IgD-negative memory B cell (primary cell): ENCODE measurements at regions not wholly inside any gene's neighbourhood (a gene's known extent, or its start where the extent isn't known, plus 50 kb on each side); places are given as distances from the start of the nearest gene placed in this dataset.
"Not testable (repeated sequence)": the region's sequence is repeated elsewhere in the genome, so short reads cannot be mapped to it uniquely, and the experiment has no call there.

ENCODE experiments used
- H3K27ac Mint-ChIP-seq, 3 donors: one replicate each; pipeline ENCODE4 v1.8.0; 2020 to 2022; ENCODE audit warnings: mild to moderate bottlenecking in 3 of 3, mixed read lengths in 3 of 3, moderate library complexity in 1 of 3
- H3K27me3 Mint-ChIP-seq: one replicate; pipeline ENCODE4 v1.8.0; 2021; ENCODE audit warnings: mixed read lengths
- H3K36me3 Mint-ChIP-seq: one replicate; pipeline ENCODE4 v1.8.0; 2020; ENCODE audit warnings: mild to moderate bottlenecking, mixed read lengths
- H3K4me1 Mint-ChIP-seq, 3 donors: one replicate each; pipeline ENCODE4 v1.8.0; 2020 to 2022; ENCODE audit warnings: mixed read lengths in 3 of 3, mild to moderate bottlenecking in 1 of 3
- H3K4me3 Mint-ChIP-seq, 4 donors: one replicate each; pipeline ENCODE4 v1.8.0; 2020 to 2022; ENCODE audit warnings: mild to moderate bottlenecking in 4 of 4, mixed read lengths in 4 of 4, moderate library complexity in 3 of 4
- H3K9me3 Mint-ChIP-seq, 3 donors: one replicate each; pipeline ENCODE4 v1.8.0; 2020 to 2021; ENCODE audit warnings: mixed read lengths in 3 of 3, mild to moderate bottlenecking in 1 of 3

DNA sequence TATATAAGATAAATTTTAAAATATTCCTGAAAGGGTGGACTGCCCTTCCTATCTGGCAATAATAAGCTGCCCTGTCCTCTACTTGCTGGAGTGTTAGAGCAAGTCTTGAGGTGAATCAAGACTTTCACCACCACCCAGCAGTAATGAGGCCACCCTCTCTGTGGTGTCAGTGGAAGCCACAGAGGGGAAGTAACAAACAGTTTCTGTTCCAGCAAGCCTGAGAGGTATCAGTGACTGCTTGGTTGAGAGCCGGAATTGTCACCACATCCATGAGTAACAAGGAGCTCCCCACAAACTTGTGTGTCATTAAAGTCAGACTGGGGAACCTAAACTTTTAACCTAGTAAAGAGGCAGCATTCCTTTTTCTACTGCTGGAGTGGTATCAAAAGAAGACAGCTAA lies 532.7 kb upstream of the SPRY2 start:
- no peak overlapping the region for H3K27ac Mint-ChIP-seq
- no peaks in the 10 kb centered on the region for H3K36me3 Mint-ChIP-seq
- no peaks in the 10 kb centered on the region for H3K27me3 Mint-ChIP-seq
- H3K4me3 Mint-ChIP-seq = no peak overlapping the region
- H3K4me1 Mint-ChIP-seq = no peaks in the 10 kb centered on the region
- peaks cover 0 to 5% (median 5%) of the 10 kb centered on the region in 3 donors for H3K9me3 Mint-ChIP-seq

DNA sequence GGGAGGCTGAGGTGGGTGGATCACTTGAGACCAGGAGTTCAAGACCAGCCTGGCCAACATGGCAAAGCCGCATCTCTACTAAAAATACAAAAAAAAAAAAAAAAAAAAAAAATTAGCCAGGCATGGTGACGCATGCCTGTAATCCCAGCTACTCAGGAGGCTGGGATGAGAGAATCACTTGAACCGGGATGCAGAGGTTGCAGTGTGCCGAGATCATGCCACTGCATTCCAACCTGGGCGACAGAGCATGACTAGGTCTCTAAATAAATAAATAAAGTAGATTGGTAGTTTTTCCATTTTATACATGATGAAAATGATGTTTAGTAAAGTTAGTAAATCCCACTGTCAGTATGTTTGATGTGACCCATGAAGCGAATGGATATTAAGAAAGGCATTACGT lies 531.0 kb upstream of the SPRY2 start:
- not testable (repeated sequence) for H3K4me1 Mint-ChIP-seq, H3K27me3 Mint-ChIP-seq, H3K27ac Mint-ChIP-seq, H3K36me3 Mint-ChIP-seq, H3K9me3 Mint-ChIP-seq, H3K4me3 Mint-ChIP-seq

DNA sequence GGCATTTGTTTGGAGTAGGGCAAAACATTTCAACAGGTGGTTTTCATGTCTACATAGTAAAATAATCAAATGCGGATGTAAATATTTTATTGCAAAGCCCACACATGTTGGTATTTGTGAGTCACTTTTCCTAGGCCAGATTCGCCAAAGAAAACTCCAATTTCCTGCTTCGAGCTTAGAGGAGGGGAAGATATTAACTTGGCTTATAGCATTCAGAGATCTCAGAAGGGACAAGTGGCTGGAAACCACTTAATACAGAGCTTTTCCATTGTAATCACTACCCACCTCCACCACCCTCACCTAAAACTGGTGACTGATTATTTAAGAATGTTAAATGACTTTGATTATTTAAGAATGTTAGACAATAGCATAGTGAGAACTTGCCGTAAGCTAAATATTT lies 530.6 kb upstream of the SPRY2 start:
- Mint-ChIP-seq H3K4me1 (no peaks in the 10 kb centered on the region), H3K9me3 (peaks cover 0 to 5% (median 5%) of the 10 kb centered on the region in 3 donors), H3K27me3 (no peaks in the 10 kb centered on the region), H3K27ac (no peak overlapping the region), H3K36me3 (no peaks in the 10 kb centered on the region), H3K4me3 (no peak overlapping the region)

DNA sequence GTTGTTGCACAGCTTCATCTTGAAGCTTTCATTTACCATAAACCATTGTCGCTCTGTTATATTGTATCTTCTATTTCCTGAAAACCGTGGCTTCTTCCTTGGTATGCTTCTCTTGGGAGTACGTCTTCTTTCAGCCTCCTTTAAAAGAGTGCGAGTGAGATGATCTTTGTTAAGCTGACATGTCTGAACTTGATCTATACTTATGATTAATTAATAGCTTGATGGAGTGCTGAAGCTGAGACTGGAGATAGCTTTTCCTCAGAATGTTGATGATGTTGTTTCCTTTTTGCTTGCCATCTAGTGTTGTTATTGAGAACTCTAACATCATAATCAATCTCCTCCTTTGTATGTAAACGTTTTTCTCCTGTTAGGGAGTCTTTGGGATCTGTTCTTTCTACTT lies 529.3 kb upstream of the SPRY2 start:
- no peak overlapping the region for H3K4me3 Mint-ChIP-seq
- no peak overlapping the region for H3K27ac Mint-ChIP-seq
- no peaks in the 10 kb centered on the region for H3K36me3 Mint-ChIP-seq
- H3K4me1 Mint-ChIP-seq = no peaks in the 10 kb centered on the region
- H3K27me3 Mint-ChIP-seq = no peaks in the 10 kb centered on the region
- H3K9me3 Mint-ChIP-seq = peaks cover 0 to 5% (median 5%) of the 10 kb centered on the region in 3 donors

DNA sequence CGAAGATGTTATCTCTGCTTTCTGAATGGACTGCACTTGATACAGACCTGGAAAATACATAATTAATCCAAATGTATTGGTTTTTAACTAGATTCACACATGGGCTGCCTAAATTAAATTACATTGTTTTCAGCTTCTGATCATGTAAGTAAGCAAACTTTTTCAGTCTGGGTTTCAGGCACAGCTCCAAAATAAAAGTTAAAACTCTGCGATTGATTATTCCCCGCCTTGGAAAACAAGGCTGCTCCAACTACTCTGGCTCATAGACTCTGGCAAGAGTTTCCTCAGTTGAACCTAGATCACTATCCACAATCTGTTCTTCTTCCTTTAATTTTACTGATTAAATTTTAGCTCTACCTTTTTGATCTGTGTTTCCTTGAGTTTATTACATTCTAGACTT lies 526.0 kb upstream of the SPRY2 start:
- Mint-ChIP-seq H3K4me1 (no peaks in the 10 kb centered on the region), H3K36me3 (no peaks in the 10 kb centered on the region), H3K9me3 (peaks cover 0 to 5% (median 4%) of the 10 kb centered on the region in 3 donors), H3K27me3 (no peaks in the 10 kb centered on the region), H3K27ac (no peak overlapping the region), H3K4me3 (no peak overlapping the region)

DNA sequence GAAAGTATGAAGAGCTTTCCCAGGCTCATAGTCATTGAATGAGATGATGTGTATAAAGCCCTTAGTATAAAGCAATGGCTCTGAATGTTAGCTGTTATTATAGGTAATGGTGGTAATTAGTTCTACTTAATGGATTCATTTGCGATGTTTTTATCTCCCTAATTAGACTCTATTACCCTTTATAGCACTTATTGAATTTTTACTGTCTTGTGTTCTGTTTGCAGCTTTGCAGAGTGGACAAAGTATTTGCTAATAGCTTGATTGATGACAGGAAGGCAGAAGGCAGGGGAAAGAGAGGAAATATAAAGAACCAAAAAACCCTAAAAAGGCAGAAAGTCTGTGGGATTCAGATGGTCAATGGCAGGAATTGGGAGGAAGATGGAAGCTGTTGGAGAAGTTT lies 524.4 kb upstream of the SPRY2 start:
- Mint-ChIP-seq H3K4me3 (no peak overlapping the region), H3K9me3 (peaks cover 0 to 4% (median 3%) of the 10 kb centered on the region in 3 donors), H3K4me1 (no peaks in the 10 kb centered on the region), H3K36me3 (no peaks in the 10 kb centered on the region), H3K27ac (no peak overlapping the region), H3K27me3 (no peaks in the 10 kb centered on the region)

DNA sequence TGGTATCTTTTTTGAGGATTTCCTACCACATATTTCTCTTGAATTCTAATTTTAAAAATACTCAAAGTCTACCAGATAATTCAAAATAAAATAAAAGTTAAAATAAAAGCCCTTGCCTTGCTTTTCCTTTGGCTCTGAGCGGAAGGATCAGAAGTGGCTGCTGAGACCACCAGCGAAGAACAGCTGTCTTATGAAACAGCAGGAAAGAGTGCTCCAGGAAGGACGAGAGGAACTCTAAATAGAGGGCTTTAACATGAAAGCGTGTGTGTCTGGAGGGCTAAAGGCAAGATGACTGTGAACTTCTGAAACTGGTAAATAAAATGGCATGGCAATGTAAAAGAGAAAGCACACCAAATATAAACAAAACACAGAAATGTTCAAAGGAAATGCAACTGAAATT lies 521.5 kb upstream of the SPRY2 start:
- Mint-ChIP-seq H3K36me3 (no peaks in the 10 kb centered on the region), H3K4me1 (no peaks in the 10 kb centered on the region), H3K27ac (no peak overlapping the region), H3K4me3 (no peak overlapping the region), H3K27me3 (no peaks in the 10 kb centered on the region), H3K9me3 (no peaks in the 10 kb centered on the region)

DNA sequence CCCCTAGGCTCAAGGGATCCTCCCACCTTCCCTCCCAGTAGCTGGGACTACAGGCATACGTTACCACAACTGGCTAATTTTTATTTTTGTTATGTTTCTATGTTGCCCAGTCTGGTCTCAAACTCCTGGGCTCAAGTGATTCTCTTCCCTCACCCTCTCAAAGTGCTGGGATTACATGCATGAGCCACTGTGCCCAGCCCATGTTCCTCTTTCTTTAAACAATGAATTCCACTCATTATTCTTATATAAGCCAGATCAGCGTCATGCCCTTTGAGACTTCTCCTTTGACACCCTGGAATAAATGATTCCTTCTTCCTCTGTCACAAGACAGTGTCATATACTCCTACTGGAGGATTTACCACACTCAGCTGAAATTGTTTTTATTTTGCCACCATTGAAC lies 519.9 kb upstream of the SPRY2 start:
- Mint-ChIP-seq H3K27me3 (no peaks in the 10 kb centered on the region), H3K36me3 (no peaks in the 10 kb centered on the region), H3K4me3 (no peak overlapping the region), H3K4me1 (no peaks in the 10 kb centered on the region), H3K9me3 (no peaks in the 10 kb centered on the region), H3K27ac (no peak overlapping the region)

DNA sequence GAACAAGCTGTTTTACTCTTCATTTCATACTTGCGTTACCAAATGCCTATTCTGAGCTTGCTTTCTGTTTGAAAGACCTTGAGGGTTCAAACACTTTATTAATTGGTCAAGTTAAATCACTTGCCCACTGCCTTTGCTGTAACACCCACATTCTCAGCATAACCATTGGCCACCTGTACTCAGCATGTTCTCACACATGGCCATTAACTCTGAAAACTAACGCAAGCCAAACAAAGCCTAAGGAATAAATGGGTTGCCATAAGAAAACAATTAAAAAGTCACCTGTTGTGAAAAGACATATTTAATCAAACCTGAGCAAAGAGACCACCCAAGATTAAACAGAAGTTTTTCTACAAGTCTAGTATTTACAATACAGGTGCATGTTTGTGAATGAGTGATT lies 517.2 kb upstream of the SPRY2 start:
- no peak overlapping the region for H3K27ac Mint-ChIP-seq
- H3K9me3 Mint-ChIP-seq = no peaks in the 10 kb centered on the region
- H3K27me3 Mint-ChIP-seq = no peaks in the 10 kb centered on the region
- H3K36me3 Mint-ChIP-seq = no peaks in the 10 kb centered on the region
- no peaks in the 10 kb centered on the region for H3K4me1 Mint-ChIP-seq
- H3K4me3 Mint-ChIP-seq = no peak overlapping the region

DNA sequence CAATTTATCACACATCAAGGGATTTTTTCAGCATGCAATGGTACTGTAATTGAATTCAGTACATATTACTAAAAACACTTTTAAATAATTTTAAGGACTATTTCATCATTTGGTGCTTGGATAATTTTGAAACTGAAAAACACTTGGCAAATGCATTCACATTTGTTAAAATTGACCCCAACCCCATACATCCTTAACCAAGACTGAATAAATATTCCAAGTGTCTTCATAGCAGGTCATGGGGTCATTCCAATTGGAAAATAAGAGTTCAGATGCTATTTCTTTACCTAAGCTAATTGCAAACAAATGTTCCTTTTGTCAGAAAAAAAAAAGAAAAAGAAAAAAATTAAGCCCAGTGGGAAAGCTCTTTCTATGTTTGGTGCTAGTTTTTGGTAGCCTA lies 516.4 kb upstream of the SPRY2 start:
- H3K4me1 Mint-ChIP-seq = no peaks in the 10 kb centered on the region
- no peaks in the 10 kb centered on the region for H3K27me3 Mint-ChIP-seq
- no peak overlapping the region for H3K27ac Mint-ChIP-seq
- H3K36me3 Mint-ChIP-seq = no peaks in the 10 kb centered on the region
- H3K9me3 Mint-ChIP-seq = no peaks in the 10 kb centered on the region
- H3K4me3 Mint-ChIP-seq = no peak overlapping the region

DNA sequence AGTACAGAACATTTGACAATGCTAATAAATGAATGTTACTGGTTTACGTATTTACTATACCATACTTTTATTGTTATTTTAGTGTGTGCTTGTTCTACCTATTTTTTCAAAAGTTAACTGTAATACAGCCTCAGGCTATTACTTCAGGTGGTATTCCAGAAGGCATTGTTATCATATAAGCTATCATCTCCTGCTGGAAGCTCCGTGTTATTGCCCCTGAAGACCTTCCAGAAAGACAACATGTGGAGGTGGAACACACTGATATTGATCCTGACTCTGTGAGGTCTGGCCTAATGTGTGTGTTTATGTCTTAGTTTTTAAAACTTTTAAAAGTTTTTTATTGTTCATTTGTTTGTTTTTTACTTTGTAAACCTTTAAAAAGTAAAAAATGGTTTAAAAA lies 509.8 kb upstream of the SPRY2 start:
- no peaks in the 10 kb centered on the region for H3K27me3 Mint-ChIP-seq
- no peaks in the 10 kb centered on the region for H3K4me1 Mint-ChIP-seq
- H3K9me3 Mint-ChIP-seq = peaks cover 0 to 7% (median 2%) of the 10 kb centered on the region in 3 donors
- H3K27ac Mint-ChIP-seq = no peak overlapping the region
- no peaks in the 10 kb centered on the region for H3K36me3 Mint-ChIP-seq
- H3K4me3 Mint-ChIP-seq = no peak overlapping the region

DNA sequence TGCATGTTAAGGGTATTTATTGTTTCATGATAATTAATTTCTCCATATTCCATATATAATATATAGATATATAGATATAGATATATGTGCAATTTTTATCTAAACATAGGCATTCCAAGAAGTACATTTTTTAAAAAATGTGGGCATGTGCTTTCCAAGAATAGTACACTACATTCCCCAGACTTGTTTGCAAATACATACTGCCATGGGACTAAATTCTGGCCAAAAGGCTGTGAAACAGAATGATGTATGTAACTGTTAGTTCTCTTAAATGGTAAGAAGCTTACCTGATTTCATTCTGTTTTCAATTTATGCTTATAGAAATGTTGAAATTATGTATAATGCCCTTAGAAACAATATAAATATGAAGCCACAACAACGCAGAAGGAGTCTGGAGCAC lies 503.2 kb upstream of the SPRY2 start:
- H3K27ac Mint-ChIP-seq = no peak overlapping the region
- H3K4me3 Mint-ChIP-seq = no peak overlapping the region
- no peaks in the 10 kb centered on the region for H3K27me3 Mint-ChIP-seq
- no peaks in the 10 kb centered on the region for H3K4me1 Mint-ChIP-seq
- no peaks in the 10 kb centered on the region for H3K36me3 Mint-ChIP-seq
- peaks cover 0 to 4% (median 2%) of the 10 kb centered on the region in 3 donors for H3K9me3 Mint-ChIP-seq

DNA sequence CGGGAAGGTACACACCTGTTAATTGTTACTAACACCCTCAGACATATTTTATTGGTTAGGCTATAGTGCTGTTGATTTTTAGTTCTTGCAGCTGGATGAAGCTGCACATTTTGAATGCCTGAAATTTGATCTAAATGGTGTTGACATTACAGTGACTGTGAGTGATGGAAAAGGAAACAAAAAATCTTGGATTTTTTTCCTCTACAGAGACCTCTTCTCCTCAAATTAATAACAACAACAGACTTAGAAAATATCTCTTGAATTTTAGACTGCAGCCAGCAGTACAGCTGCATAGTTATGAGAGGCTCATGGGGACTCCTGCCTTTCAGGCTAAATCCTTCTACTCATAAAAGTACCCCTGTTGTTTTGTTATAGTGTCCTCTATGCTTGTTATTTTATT lies 500.5 kb upstream of the SPRY2 start:
- H3K4me1 Mint-ChIP-seq = no peaks in the 10 kb centered on the region
- H3K27me3 Mint-ChIP-seq = no peaks in the 10 kb centered on the region
- peaks cover 3 to 8% (median 5%) of the 10 kb centered on the region in 3 donors for H3K9me3 Mint-ChIP-seq
- H3K36me3 Mint-ChIP-seq = no peaks in the 10 kb centered on the region
- no peak overlapping the region for H3K4me3 Mint-ChIP-seq
- H3K27ac Mint-ChIP-seq = no peak overlapping the region

DNA sequence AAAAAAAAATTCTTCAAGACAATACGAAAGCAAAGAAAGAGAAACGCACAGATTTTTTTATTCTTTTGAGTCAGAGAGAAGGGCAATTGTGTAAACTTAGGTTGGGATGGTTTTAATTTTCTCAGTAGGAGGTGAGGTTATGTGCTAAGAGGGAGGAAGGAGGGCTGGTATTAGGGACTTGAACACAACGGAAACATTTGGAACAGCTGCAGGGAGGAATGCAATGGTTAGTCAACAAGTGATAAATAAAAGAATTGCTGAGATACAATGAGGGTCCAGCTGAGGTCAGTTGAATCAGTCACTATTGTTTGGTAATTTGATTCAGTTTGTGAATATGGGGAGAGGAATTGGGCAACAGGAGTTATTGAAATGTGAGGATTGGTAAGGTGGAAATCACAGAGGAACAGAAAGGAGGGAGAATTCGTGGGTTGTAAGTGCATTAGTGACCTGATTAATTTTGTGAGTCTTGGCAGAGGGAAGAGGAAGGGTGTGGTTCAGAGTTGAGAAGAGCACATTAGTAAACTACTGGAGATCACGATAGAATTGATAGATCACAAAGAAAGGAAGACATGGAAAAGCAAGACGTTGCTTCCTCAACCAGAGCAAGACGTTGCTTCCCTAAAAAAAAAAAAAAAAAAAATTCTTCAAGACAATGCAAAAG lies 499.5 kb upstream of the SPRY2 start:
- Mint-ChIP-seq H3K27ac (no peak overlapping the region), H3K9me3 (peaks cover 3 to 7% (median 7%) of the 10 kb centered on the region in 3 donors), H3K4me1 (no peaks in the 10 kb centered on the region), H3K36me3 (no peaks in the 10 kb centered on the region), H3K4me3 (no peak overlapping the region), H3K27me3 (no peaks in the 10 kb centered on the region)

DNA sequence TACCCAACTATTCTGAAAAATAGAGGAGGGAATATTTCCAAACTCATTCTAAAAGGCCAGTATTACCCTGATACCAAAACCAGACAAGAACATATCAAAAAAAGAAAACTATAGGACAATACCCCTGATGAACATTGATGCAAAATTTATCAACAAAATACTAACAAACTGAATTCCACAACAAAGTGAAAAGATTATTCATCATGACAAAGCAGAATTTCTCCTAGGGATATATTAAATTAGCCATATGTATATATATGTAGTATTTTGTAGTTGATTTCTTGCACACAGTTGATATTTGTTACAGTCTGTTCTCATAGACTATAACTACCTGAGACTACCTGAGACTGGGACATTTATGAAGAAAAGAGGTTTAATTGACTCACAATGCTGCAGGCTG lies 495.0 kb upstream of the SPRY2 start:
- H3K27ac Mint-ChIP-seq = no peak overlapping the region

DNA sequence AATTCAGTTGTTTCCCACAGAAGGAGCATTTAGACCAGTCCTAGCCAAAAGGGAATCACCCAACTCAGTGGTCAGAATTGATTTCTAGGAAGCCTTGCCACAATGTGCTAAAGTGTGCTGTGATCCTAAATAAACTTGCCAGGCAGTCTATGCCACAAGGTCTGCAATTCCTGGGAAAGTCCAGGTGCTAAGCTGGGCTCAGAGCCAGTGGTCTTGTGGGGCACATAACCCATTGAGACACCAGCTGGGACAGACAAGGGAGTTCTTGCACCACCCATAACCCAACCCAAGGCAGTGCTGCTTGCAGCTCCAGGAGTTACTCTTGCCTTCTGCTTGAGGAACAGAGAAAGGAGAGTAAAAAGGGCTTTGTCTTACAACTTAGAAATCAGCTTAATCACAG lies 489.5 kb upstream of the SPRY2 start:
- Mint-ChIP-seq H3K36me3 (no peaks in the 10 kb centered on the region), H3K4me1 (no peaks in the 10 kb centered on the region), H3K27me3 (no peaks in the 10 kb centered on the region), H3K27ac (no peak overlapping the region), H3K9me3 (peaks cover 9 to 29% (median 10%) of the 10 kb centered on the region in 3 donors), H3K4me3 (no peak overlapping the region)

More for the DNA sequence above, 495.0 kb upstream of the SPRY2 start:
- H3K27me3 Mint-ChIP-seq = no peaks in the 10 kb centered on the region
- H3K4me1 Mint-ChIP-seq = no peaks in the 10 kb centered on the region
- H3K4me3 Mint-ChIP-seq = no peak overlapping the region
- H3K9me3 Mint-ChIP-seq = peaks cover 9 to 15% (median 12%) of the 10 kb centered on the region in 3 donors
- no peaks in the 10 kb centered on the region for H3K36me3 Mint-ChIP-seq

DNA sequence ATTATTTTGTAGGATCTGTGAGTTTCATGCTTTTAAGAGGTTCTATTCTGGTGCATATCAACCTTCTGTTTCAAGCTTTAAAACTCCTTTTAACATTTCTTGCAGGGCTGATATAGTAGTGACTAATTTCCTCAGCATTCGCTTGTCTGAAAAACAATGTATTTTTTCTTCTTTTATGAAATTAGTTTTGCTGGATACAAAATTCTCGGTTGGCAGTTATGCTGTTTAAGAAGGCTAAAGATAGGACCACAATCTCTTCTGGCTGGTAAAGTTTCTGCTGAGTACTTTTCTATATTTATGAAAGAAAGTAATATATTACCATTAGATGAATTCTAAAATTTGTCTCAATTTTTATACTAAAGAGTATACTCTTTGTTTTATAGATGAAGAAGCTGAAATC lies 487.8 kb upstream of the SPRY2 start:
- Mint-ChIP-seq H3K27ac (no peak overlapping the region), H3K4me3 (no peak overlapping the region), H3K36me3 (no peaks in the 10 kb centered on the region), H3K9me3 (peaks cover 7 to 22% (median 8%) of the 10 kb centered on the region in 3 donors), H3K27me3 (no peaks in the 10 kb centered on the region), H3K4me1 (no peaks in the 10 kb centered on the region)
